ENCODE measurements at regions not wholly inside any gene's neighbourhood (a gene's known extent, or its start where the extent isn't known, plus 50 kb on each side); places are given as distances from the start of the nearest gene placed in this dataset.

DNA sequence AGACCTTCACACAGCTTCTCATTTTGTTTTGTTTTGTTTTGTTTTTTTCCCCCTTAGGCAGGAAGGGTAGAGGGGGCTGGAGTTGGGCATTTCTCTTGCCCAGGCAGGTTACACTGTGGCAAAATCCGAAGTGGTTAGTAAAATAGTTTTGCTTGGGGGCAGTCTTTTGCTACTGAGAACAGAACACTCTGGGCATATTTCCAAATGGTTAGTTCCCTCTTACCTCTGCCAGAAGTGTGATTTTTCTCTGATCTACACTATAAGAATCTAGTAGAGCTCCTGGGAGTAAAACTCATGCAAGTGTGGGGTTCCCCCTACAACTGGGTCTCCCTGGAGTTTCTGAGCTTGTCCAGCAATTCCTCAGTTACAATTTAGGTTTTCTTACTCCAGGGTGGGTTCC is 61.7 kb downstream of the NPS start:
- TF ChIP-seq SP1 (IDR thresholded peaks at IDR 0.05) (no peak), BHLHE40 (IDR thresholded peaks at IDR 0.05; ENCODE audit: borderline replicate concordance) (no peak), FOXA1 (IDR thresholded peaks at IDR 0.05) (no peak), FOXK2 (IDR thresholded peaks at IDR 0.05) (no peak), NFRKB (IDR thresholded peaks at IDR 0.05) (no peak), FOXM1 (IDR thresholded peaks at IDR 0.05; ENCODE audit: borderline replicate concordance) (no peak), LEF1 (IDR thresholded peaks at IDR 0.05; ENCODE audit: borderline replicate concordance) (no peak), ZNF384 (IDR thresholded peaks at IDR 0.05) (no peak), HDGF (IDR thresholded peaks at IDR 0.05; ENCODE audit: borderline replicate concordance) (no peak), ARNT (IDR thresholded peaks at IDR 0.05) (no peak), ELF4 (IDR thresholded peaks at IDR 0.05) (no peak)
- TF ChIP-seq, protein P1, sequence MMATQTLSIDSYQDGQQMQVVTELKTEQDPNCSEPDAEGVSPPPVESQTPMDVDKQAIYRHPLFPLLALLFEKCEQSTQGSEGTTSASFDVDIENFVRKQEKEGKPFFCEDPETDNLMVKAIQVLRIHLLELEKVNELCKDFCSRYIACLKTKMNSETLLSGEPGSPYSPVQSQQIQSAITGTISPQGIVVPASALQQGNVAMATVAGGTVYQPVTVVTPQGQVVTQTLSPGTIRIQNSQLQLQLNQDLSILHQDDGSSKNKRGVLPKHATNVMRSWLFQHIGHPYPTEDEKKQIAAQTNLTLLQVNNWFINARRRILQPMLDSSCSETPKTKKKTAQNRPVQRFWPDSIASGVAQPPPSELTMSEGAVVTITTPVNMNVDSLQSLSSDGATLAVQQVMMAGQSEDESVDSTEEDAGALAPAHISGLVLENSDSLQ (IDR thresholded peaks at IDR 0.05): no peak

All from HEK293T (cell line).